Transverse colon (tissue), 4 donors: ENCODE measurements at regions not wholly inside any gene's neighbourhood (a gene's known extent, or its start where the extent isn't known, plus 50 kb on each side); places are given as distances from the start of the nearest gene placed in this dataset.

Experiments
- DNase-seq: peaks from one replicate; pipeline ENCODE4 v3.0.0-alpha.2; 2019
- H3K27ac ChIP-seq, 4 donors: fragments of 200-600 bp; sonication (generic); 2 replicates each; pipeline ENCODE4 v1.5.1; 2016 to 2018; ENCODE audit warnings: inconsistent platforms in 4 of 4
- H3K27me3 ChIP-seq: fragments of 200-600 bp; sonication (generic); 2 replicates; pipeline ENCODE4 v1.5.1; 2017; ENCODE audit warnings: inconsistent platforms
- H3K36me3 ChIP-seq, 4 donors: fragments of 200-600 bp; sonication (generic); 2 replicates each; pipeline ENCODE4 v1.5.1; 2017 to 2019; ENCODE audit warnings: inconsistent platforms in 4 of 4
- H3K4me1 ChIP-seq, 4 donors: fragments of 200-600 bp; sonication (generic); 2 replicates each; pipeline ENCODE4 v1.5.1; 2017 to 2020; ENCODE audit warnings: inconsistent platforms in 4 of 4
- H3K4me3 ChIP-seq, 4 donors: fragments of 200-600 bp; sonication (generic); 1 replicate in 1 of 4; 2 replicates in 3 of 4; pipeline versions ENCODE4 v1.5.1 to v1.6.1; 2017 to 2019; ENCODE audit warnings: inconsistent platforms in 4 of 4
- H3K9me3 ChIP-seq, 2 donors: fragments of 200-600 bp; sonication (generic); 2 replicates each; pipeline ENCODE4 v1.5.1; 2017 to 2019; ENCODE audit warnings: inconsistent platforms in 2 of 2
- EP300 ChIP-seq: sonication (generic); formaldehyde crosslinking; IDR thresholded peaks from one replicate; pipeline ENCODE4 v1.6.1; 2017; ENCODE audit warnings: antibody characterized with exemption, low read depth
- POLR2A ChIP-seq: fragments of 450-650 bp; IDR thresholded peaks from one replicate; pipeline ENCODE4 v1.6.1; 2016; ENCODE audit warnings: antibody characterized with exemption, mild to moderate bottlenecking, moderate library complexity
- POLR2AphosphoS5 ChIP-seq, 3 donors: sonication (generic); formaldehyde crosslinking; IDR thresholded peaks; one replicate each; pipeline ENCODE4 v1.6.1; 2016; ENCODE audit warnings: antibody characterized with exemption in 3 of 3
- WGBS, 2 donors: methylation state at CpG; one replicate each; pipeline ENCODE4 v1.1.5; 2018; ENCODE audit warnings: low coverage in 1 of 2; 5-methylcytosine and 5-hydroxymethylcytosine counted together
- in situ Hi-C, 4 donors: fragments of 200-750 bp; cut with MboI; loops; one replicate each; pipeline versions ENCODE4 v1.15.0 to v1.15.1; 2017; ENCODE audit warnings: low sequenced_read_pairs in 3 of 4, low pct_ligation_motif_present in 1 of 4, low pct_unique_long_range_greater_than_20kb in 1 of 4
- intact Hi-C: fragments of 100-400 bp; cut with DNase I; formaldehyde crosslinking; loops from one replicate; pipeline ENCODE4 v1.15.1; 2023; ENCODE audit warnings: low total_unique reads
- TF ChIP-seq, protein P1 (sequence below), 5 experiments: fragments of 200-600 bp in 3 of 5; fragments of 450-650 bp in 2 of 5; sonication (generic) in 3 of 5; IDR thresholded peaks; 1 replicate in 2 of 5; 2 replicates in 3 of 5; pipeline ENCODE4 v1.5.1; 2016 to 2017; ENCODE audit warnings: antibody characterized with exemption in 5 of 5, inconsistent platforms in 3 of 5, mild to moderate bottlenecking in 2 of 5, moderate library complexity in 1 of 5

DNA sequence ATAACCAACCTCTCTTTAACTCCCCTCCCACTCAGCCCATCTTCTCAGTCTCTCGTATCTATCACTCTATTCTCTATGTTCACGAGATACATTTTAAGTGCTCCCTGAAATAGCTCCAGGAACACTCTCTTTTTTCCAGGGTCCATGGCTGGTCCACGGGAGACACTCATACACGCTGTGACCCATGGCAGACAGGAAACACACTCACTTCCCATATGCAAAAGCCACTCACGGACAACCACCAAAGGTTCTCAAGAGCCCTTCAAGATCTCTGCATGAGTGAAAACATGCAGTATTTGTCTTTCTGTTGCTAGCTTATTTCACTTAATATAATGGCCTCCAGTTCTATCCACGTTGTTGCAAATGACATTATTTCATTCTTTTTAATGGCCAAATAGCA lies 71.4 kb upstream of the PCSK2 start:
- H3K9me3 ChIP-seq = no peaks in the 10 kb centered on the region
- no peaks in the 10 kb centered on the region for H3K36me3 ChIP-seq
- no peak for DNase-seq
- no peak overlapping the region for H3K4me3 ChIP-seq
- no peaks in the 10 kb centered on the region for H3K4me1 ChIP-seq
- intact Hi-C loops (no loop called here), in situ Hi-C loops (no loop called here)
- 58 to 75% methylated on average over 6 of the region's 6 CpGs for WGBS, 2 donors
- H3K27me3 ChIP-seq = no peaks in the 10 kb centered on the region
- TF ChIP-seq POLR2A (no peak), EP300 (no peak), POLR2AphosphoS5 (IDR thresholded peaks at IDR 0.05) (no peak)
- TF ChIP-seq, protein P1, sequence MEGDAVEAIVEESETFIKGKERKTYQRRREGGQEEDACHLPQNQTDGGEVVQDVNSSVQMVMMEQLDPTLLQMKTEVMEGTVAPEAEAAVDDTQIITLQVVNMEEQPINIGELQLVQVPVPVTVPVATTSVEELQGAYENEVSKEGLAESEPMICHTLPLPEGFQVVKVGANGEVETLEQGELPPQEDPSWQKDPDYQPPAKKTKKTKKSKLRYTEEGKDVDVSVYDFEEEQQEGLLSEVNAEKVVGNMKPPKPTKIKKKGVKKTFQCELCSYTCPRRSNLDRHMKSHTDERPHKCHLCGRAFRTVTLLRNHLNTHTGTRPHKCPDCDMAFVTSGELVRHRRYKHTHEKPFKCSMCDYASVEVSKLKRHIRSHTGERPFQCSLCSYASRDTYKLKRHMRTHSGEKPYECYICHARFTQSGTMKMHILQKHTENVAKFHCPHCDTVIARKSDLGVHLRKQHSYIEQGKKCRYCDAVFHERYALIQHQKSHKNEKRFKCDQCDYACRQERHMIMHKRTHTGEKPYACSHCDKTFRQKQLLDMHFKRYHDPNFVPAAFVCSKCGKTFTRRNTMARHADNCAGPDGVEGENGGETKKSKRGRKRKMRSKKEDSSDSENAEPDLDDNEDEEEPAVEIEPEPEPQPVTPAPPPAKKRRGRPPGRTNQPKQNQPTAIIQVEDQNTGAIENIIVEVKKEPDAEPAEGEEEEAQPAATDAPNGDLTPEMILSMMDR (IDR thresholded peaks at IDR 0.05) = no peak
- no peak overlapping the region for H3K27ac ChIP-seq

DNA sequence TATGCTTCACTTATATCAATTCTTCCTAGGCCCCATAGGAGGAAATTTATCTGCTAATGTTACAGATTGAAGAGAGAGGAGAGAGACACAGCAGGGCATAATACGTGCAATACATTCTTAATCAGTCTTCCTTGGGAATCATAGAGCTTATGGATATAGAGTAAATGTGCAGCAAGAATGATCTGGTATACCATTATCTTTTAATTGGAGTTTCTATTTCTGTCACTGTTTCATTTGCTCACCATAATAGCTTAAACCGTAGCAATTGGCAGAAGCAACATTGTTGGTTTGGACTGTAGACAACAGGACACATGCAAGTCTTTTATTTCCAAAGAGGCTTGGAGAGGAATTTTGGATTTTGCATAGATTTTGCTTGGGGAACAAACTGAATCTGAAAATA lies 68.1 kb upstream of the PCSK2 start:
- no peak overlapping the region for H3K4me3 ChIP-seq
- TF ChIP-seq, protein P1 (IDR thresholded peaks at IDR 0.05) = no peak
- no peak for TF ChIP-seq POLR2AphosphoS5 (IDR thresholded peaks at IDR 0.05)
- TF ChIP-seq EP300 = no peak
- no peak for TF ChIP-seq POLR2A
- H3K27ac ChIP-seq = no peak overlapping the region
- no peaks in the 10 kb centered on the region for H3K36me3 ChIP-seq
- H3K4me1 ChIP-seq = no peaks in the 10 kb centered on the region
- DNase-seq = no peak
- H3K9me3 ChIP-seq = no peaks in the 10 kb centered on the region
- intact Hi-C loops (loop anchor here (1.0 kb wide), 1 partner anchor 30 kb away; no protein-coding TSS in a partner anchor), in situ Hi-C loops (no loop called here)
- H3K27me3 ChIP-seq = no peaks in the 10 kb centered on the region
- WGBS, 2 donors = 72 to 90% methylated on average over 2 of the region's 2 CpGs

DNA sequence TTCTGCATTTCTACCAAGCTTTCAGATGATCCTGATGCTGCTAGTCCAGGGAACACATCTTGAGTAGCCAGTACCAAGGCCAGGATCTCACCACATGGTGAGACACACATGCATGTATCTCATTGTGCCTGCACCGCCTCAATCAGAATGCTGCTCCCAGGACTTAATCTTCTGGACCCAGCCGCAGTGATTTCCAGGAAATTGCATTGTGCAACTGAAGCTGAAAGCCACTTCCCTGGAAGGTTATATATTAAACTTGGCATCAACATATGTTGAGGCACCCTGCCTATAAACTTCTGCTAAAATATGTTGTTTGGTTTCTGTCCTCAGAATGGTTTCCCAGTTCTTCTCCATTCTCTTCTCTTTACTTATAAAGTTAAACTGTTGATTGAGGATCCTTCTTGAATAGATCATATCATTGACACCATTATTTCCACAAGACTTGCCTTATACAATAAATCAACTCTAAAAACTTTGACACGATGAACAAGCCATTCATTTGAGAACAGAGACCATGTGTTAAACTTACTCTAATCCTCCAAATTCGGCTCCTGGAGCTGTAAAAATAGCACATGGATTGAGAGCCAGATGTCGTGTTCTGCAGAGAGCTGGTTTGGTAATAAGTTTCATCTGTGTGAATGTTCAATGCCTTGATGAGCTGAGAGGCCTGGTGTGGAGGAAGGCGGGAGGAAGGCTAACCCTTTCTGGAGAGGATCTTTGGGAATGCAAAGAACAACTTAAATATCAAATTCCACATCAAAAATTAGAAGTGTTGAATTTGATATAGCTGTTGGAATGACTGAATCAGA lies 65.0 kb upstream of the PCSK2 start:
- H3K27ac ChIP-seq = no peak overlapping the region
- no peaks in the 10 kb centered on the region for H3K27me3 ChIP-seq
- DNase-seq = no peak
- no peaks in the 10 kb centered on the region for H3K36me3 ChIP-seq
- in situ Hi-C loops (no loop called here), intact Hi-C loops (no loop called here)
- TF ChIP-seq POLR2A (no peak), POLR2AphosphoS5 (IDR thresholded peaks at IDR 0.05) (no peak), EP300 (no peak)
- TF ChIP-seq, protein P1 (IDR thresholded peaks at IDR 0.05) = no peak
- no peak overlapping the region for H3K4me3 ChIP-seq
- H3K9me3 ChIP-seq = no peaks in the 10 kb centered on the region
- no peaks in the 10 kb centered on the region for H3K4me1 ChIP-seq
- WGBS, 2 donors = 29 to 39% methylated on average over 4 to 6 of the region's 6 CpGs

DNA sequence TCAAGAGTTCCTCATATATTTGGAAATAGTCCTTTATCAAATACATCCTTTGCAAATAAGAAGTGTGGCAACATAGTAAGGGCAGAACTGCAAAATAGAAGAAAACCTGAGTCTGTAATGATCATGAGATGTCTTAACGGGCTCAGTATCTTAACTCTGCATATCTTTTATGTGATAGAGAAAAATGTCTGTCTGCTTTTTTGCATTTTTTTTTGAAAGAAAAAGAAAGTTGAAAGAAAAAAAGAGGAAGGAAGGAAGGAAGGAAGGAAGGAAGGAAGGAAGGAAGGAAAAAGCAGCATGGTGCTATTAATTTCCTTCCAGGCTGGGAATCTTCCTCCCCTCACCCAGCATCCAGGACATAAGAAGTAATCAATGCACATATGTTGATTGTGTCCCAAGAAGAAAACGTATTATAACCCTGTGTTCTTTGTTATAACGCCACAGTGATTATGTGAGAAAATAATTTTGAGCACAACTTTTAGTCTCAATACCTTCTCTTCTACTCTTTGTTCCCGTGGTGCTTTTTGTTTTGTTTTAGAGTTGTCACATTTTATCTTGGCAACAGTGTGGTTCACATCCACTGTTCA lies 58.7 kb upstream of the PCSK2 start:
- Histone ChIP-seq H3K27ac (no peak overlapping the region), H3K4me1 (no peaks in the 10 kb centered on the region), H3K27me3 (no peaks in the 10 kb centered on the region), H3K9me3 (no peaks in the 10 kb centered on the region), H3K36me3 (no peaks in the 10 kb centered on the region), H3K4me3 (no peak overlapping the region)
- in situ Hi-C loops = no loop called here
- TF ChIP-seq POLR2A = no peak
- intact Hi-C loops = no loop called here
- WGBS, 2 donors = 79 to 81% methylated on average over 4 of the region's 4 CpGs
- DNase-seq = no peak
